HTR-8/SVneo (cell line): ENCODE measurements at regions not wholly inside any gene's neighbourhood (a gene's known extent, or its start where the extent isn't known, plus 50 kb on each side); places are given as distances from the start of the nearest gene placed in this dataset.

Experiments
- DNase-seq: peaks from one replicate; pipeline ENCODE4 v3.0.0; 2011; ENCODE audit warnings: low spot score, mixed read lengths; ENCODE audit not compliant: insufficient read length
- FAIRE-seq: peaks from 2 replicates; lab custom pipeline; 2011; peaks lifted over from hg19 to GRCh38; lab: Jason Lieb, UNC

GRCh38 chr1:83691953-83692500 is 306.9 kb downstream of the TTLL7 start:
- no peak for DNase-seq
- FAIRE-seq, result no peak

DNA sequence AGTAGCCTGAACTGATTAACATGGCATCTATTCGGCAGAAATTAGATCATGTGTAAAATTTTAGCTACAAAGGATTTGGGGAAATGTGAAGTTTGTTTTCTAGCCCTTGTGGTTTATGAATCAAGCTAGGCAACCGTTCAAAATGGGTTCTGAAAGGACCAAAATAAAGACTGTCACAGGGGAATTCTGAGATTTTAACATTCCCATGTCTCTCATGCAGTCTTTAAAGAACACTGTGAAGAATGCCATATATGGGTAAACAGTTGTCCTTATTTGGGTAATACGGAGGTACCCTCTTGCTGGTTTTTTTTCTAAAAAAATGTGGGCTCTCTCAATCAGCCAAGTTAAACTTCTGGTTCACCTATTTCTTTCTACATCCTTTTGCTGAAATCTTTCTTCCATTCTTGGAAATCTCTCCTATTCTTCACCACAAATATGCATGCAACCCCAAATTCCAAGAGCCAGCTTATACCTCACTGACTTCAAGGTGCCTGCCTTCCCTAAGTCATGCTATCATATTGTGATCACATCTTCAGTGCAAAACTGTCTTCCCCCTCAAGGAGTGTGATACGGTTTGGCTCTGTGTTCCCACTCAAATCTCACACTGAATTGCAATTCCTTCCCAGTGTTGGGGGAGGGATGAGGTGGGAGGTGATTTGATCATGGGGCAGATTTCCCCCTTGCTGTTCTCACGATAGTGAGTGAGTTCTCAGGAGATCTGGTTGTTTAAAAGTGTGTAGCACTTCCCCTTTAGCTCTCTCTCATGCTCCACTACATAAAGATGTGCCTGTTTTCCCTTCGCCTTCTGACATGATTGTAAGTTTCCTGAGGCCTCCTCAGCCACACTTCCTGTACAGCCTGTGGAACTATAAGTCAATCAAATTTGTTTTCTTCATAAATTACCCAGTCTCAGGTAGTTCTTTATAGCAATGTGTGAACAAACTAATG is 308.7 kb downstream of the TTLL7 start:
- DNase-seq (no peak), FAIRE-seq (no peak)

DNA sequence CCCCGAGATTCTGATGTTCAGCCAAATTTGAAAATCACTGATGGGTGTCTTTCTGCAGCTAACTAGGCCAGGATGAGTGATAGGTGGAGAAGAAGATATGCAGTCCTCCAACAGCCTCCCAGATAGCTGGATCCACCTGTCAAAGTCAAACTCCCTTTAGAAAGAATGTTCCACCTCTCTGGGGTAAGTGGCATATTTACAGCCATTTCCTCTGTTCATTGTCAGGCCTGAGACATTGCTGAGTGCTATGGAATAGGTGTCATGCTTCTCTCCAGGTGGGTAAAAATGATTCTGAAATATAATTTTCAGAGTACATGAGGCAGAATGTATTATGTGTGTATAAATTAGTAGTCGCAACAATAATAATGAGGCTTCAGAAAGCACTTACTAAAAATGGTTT is 316.8 kb downstream of the TTLL7 start:
- DNase-seq (no peak), FAIRE-seq (no peak)

- DNase-seq, result no peak
- FAIRE-seq, result no peak
These were observed 322.8 kb downstream of the TTLL7 start for GRCh38 chr1:83676106-83676505.

DNA sequence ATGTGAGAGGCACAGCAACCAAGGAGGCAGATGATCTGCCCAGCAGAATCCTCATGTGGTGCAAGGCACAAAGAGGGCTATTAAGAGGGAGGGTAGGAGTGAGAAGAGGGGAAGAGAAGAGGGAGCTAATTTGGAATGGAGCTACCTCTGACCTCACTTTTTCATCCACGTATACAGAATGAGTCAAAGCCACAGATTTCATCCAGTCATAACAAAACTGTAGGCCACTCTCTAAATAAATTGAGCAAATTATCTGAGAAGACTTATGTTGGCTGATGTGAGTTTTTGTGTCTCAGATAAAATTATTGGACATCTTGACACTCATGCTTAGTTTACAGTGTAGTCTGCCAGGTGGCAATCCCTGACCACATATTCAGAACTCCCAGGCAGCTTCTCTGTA is 325.6 kb downstream of the TTLL7 start:
- FAIRE-seq (no peak), DNase-seq (no peak)

DNA sequence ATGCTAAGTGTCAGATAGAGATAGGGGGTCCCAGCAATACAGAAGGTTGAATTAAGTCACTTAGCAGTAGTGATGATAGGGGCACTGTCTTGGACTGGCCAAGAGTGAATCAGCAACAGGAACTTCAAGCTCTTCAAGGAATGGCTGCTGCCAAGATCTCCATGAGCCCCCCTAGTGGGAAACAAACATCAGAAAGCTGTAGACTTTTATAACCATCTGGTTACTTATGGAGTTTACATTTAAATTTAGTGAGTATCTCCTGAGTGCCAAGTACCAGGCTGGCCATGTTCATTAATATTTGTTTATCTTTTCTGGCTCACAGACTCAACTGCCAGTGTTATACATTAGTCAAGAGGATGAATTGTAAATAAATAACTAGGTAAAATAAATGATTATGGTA is 327.3 kb downstream of the TTLL7 start:
- DNase-seq (no peak), FAIRE-seq (no peak)

DNA sequence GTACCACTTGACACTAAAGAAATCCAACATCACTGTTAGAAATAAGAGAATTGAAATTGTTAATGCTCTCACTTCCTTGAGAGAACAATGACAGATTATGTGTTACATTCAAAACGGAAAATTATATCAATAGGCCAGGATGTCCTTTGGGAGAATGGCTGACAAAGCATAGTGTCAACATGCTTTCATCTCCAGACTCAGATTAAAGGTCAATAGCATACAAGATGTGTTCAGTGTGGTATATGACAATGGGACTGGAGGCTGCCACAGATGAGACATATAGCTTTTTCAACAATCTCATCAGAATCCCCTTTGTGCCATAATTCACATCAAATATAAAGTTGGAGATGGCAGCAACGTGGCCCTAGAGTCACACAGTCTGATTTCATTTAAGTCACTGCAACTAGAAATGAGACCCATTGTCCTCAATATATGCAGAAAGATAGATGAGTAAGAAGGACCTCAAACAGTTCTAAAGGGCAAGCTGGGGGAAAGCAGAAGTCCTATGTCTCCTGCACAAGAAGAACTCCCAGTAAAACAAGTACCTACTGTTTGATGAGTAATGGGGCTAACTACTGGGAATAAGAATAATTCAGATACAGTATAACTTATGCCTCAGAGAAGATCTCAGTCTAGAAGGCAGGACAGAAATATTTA is 327.9 kb downstream of the TTLL7 start:
- FAIRE-seq, result no peak
- DNase-seq, result no peak

- DNase-seq, result no peak
- FAIRE-seq, result no peak
These were observed 357.0 kb downstream of the TTLL7 start for GRCh38 chr1:83641796-83642443.

DNA sequence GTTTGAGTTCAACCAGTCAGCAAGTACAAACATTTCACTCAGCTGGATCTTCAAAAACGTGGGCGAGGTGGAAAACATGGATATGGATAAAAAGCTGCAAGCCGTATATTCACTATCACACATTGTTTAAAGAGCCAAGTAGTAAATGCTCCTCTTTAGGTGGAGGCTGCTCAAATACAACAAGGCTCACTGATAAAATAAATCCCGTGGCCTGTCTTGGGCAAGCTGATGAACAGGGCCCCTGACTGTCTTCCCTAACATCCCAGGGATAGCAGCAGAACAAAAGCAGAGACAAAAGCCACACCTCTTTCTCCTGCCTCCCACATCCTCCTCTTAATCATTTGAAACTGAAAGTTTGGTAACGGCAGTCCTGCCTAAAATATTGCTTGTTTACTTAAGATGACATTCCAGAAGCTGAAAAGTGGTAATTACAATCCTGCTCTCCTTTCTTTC is 357.7 kb downstream of the TTLL7 start:
- FAIRE-seq (no peak), DNase-seq (no peak)

DNA sequence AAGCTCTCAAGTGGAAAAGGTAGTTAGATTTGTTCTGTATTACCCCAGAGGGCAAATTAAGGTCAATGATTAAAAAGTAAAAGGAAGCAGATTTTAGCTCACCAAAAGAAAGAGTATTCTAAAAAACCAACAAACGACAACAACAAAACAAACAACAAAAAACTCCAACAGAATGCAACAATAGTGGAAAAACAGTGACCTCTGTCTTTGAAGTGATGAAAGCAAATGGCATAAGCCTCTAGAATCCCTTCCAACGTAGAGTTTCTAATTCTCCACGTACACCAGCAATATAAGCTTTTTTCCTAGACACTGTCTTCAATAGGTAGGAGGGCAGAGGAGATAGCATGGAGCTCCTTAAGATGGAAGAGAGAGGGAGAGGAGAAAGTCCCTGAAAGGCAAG is 359.1 kb downstream of the TTLL7 start:
- no peak for FAIRE-seq

GRCh38 chr1:83637586-83637985 is 361.3 kb downstream of the TTLL7 start:
- DNase-seq (no peak), FAIRE-seq (no peak)

More for the DNA sequence above, 359.1 kb downstream of the TTLL7 start:
- no peak for DNase-seq

GRCh38 chr1:83637009-83637408 is 361.9 kb downstream of the TTLL7 start:
- FAIRE-seq, result no peak
- no peak for DNase-seq

DNA sequence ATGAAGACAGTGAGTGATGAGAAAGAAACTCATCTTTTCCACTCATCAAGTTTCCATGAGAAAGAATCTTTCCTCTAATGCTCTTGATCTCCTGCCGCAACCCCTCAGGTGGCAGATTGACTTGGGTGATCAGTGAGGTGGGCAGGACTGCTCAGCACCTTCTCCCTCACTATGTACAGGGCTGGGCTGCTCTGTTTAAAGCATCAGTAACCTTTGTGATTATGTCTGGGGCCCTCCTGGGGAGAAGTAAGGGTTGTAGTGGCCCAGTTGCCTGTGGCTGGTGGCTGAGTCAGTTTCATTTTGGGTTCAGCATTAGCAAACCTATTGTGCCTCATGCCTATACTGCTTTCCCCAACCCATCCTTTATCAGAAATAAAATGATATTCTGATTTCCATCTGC is 366.0 kb downstream of the TTLL7 start:
- no peak for DNase-seq
- no peak for FAIRE-seq

DNA sequence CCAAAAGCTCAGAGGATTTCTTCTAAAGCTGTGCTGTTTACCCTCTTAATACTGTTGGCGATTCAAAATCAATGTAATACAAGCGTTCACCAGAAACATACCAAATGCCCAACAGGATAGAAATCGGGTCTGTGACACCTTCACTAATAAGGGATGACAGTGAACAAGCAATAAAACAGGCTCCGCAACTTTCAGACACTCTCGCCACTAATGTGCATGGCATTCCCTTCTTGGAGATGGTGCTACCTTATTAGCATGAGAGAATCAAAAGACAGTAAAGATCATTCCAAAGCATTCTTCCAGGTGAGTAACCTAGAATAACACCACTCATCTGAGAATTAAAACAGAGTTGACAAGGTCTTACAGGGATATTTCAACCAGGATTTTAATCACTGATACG is 367.1 kb downstream of the TTLL7 start:
- DNase-seq (no peak), FAIRE-seq (no peak)

GRCh38 chr1:83627045-83627444 is 371.9 kb downstream of the TTLL7 start:
- DNase-seq (no peak), FAIRE-seq (no peak)

- no peak for FAIRE-seq
- DNase-seq, result no peak
These were observed 372.3 kb downstream of the TTLL7 start for GRCh38 chr1:83626603-83627002.

DNA sequence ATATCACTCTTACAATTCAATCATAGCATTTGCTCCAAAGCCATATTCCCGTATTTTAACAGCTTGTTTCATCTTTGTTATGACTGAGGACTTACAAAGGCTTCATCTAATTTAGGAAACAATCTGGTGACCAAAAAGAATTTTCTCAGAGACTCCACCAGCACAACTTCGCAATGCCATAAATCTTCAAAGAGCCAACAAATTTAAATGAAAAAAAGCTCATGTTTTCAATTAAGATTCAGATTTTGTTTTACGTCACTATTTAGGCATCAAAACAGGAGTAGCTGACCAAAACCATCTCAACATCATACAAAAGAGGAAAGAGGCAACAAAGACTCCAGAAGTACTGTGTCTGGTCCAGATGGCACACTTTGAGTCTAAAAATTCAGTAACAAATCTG is 373.3 kb downstream of the TTLL7 start:
- no peak for FAIRE-seq
- no peak for DNase-seq

DNA sequence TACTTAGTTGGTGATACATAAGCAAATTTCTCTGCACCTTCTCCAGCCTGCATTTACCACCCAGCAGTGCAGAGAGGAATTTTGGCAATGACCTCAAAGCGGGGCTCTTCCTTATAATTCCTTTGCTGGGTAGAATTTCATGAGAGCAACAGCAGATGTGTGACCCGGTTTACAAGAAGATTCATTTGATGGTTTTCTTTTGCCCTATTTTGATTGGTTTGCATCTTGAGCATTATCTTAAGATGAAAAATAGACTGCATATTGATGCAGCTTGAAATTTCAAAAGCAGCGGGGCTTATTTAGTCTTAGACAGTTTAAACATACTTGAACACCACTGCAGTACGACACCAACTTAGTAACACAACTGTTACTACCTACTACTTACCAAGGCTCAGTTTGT is 378.9 kb downstream of the TTLL7 start:
- DNase-seq (no peak), FAIRE-seq (no peak)

DNA sequence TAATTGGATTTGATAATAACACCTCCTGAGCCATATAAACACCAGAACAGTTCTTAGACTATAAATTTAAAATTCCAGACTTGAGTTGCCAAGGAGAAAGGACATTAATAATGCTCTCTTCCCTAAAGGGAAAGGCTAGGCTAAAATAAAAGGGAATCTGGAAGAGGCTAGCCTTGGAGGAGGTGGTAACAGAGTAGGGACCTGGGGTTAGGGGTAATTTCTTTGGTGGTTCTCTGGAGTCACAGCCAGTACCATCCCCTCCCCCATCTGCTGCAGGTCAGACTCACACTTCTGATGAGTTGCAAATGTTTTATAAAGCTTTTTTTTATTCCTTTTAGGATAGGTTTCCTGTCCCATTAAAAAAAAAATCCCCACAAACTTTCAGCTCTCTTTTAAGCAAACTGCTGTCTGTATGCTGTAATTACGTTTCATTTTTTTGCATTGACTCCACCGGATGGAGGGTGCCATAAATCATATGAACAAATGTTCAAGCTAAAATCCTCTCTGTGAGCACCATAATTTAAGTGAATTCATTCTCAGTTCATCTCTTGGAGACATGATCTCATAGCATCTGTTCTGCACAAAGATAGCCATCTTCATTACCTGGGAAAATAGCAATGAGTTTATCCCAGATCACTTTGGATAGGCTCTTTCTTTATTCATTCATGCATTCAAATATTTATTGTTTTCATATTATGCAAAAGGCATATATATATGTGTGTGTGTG is 379.6 kb downstream of the TTLL7 start:
- no peak for DNase-seq
- FAIRE-seq, result no peak

DNA sequence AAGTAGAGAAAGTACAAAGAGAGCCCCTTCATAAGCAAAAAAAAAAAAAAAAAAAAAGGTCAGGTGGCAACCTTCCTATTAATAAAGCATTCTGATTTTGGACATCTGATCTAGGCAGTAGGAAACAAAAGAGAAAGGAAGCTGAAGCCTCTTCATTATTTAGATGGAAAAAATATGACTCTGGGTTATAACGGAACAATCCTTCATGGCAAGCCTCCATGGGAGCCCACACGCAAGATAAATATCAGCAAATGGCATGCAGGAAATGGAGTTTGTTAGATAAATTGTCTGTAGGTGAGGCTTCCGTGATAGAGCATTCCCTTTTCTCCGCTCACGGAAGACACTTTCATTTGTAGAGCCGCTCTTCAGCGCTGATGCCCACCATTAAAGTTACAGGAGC is 381.0 kb downstream of the TTLL7 start:
- no peak for FAIRE-seq
- DNase-seq, result no peak
